ENCODE measurements at regions not wholly inside any gene's neighbourhood (a gene's known extent, or its start where the extent isn't known, plus 50 kb on each side); places are given as distances from the start of the nearest gene placed in this dataset.

DNA sequence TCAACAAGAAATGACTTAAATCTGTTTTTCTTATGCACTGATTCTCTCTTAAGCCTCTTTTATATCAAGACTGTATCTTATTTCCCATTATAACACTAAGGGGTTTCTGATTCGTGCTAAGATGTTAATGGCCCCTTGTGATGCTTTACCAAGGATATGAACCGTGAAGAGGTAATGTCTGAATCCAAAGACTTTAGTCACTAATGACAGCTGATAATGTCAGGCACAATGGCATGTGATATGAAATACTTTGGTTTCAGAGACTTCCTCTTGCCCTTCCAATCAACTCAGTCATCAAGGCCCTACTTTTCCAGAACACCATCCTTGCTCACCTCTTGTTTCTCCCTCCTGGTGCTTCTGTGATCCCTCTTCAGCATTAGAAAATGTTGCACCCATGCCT, 262.8 kb downstream of the KCNE4 start:
- no peak for DNase-seq
- POLR2A ChIA-PET, result no interaction called here
- Histone ChIP-seq H3K4me3 (ENCODE audit: low read length) (no peak overlapping the region), H3K4me1 (ENCODE audit: insufficient read depth, low read length) (no peaks in the 10 kb centered on the region), H3K36me3 (ENCODE audit: insufficient read depth, low read length) (no peaks in the 10 kb centered on the region), H3K9me3 (ENCODE audit: control insufficient read depth in 1 of 2, insufficient read depth in 1 of 2, low read length in 2 of 2) (no peaks in the 10 kb centered on the region), H3K27ac (ENCODE audit: low read depth in 1 of 2, low read length in 2 of 2) (no peak overlapping the region), H3K27me3 (ENCODE audit: control insufficient read depth in 1 of 2, insufficient read depth in 2 of 2, low read length in 2 of 2) (no peaks in the 10 kb centered on the region)
- Mint-ChIP-seq H3K4me3 (no peak overlapping the region), H3K27ac (no peak overlapping the region), H3K36me3 (ENCODE audit: low read depth) (no peaks in the 10 kb centered on the region), H3K27me3 (no peaks in the 10 kb centered on the region), H3K9me3 (no peaks in the 10 kb centered on the region), H3K4me1 (ENCODE audit: low read depth) (no peaks in the 10 kb centered on the region)
- CTCF ChIA-PET, result no interaction called here
- TF ChIP-seq, protein P1, sequence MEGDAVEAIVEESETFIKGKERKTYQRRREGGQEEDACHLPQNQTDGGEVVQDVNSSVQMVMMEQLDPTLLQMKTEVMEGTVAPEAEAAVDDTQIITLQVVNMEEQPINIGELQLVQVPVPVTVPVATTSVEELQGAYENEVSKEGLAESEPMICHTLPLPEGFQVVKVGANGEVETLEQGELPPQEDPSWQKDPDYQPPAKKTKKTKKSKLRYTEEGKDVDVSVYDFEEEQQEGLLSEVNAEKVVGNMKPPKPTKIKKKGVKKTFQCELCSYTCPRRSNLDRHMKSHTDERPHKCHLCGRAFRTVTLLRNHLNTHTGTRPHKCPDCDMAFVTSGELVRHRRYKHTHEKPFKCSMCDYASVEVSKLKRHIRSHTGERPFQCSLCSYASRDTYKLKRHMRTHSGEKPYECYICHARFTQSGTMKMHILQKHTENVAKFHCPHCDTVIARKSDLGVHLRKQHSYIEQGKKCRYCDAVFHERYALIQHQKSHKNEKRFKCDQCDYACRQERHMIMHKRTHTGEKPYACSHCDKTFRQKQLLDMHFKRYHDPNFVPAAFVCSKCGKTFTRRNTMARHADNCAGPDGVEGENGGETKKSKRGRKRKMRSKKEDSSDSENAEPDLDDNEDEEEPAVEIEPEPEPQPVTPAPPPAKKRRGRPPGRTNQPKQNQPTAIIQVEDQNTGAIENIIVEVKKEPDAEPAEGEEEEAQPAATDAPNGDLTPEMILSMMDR (IDR thresholded peaks at IDR 0.05), result no peak
- intact Hi-C loops (cut with DNase I, micrococcal nuclease), result no loop called here
- no peak for ATAC-seq (ENCODE audit: poor library complexity)

GRCh38 chr2:223315813-223316212, 263.8 kb downstream of the KCNE4 start:
- Mint-ChIP-seq H3K9me3 (no peaks in the 10 kb centered on the region), H3K36me3 (ENCODE audit: low read depth) (no peaks in the 10 kb centered on the region), H3K4me1 (ENCODE audit: low read depth) (no peaks in the 10 kb centered on the region), H3K4me3 (no peak overlapping the region), H3K27me3 (no peaks in the 10 kb centered on the region), H3K27ac (no peak overlapping the region)
- Histone ChIP-seq H3K9me3 (ENCODE audit: control insufficient read depth in 1 of 2, insufficient read depth in 1 of 2, low read length in 2 of 2) (no peaks in the 10 kb centered on the region), H3K27me3 (ENCODE audit: control insufficient read depth in 1 of 2, insufficient read depth in 2 of 2, low read length in 2 of 2) (no peaks in the 10 kb centered on the region), H3K36me3 (ENCODE audit: insufficient read depth, low read length) (no peaks in the 10 kb centered on the region), H3K4me3 (ENCODE audit: low read length) (no peak overlapping the region), H3K4me1 (ENCODE audit: insufficient read depth, low read length) (no peaks in the 10 kb centered on the region), H3K27ac (ENCODE audit: low read depth in 1 of 2, low read length in 2 of 2) (no peak overlapping the region)
- TF ChIP-seq, protein P1 (IDR thresholded peaks at IDR 0.05), result no peak
- POLR2A ChIA-PET, result no interaction called here
- CTCF ChIA-PET, result no interaction called here
- ATAC-seq (ENCODE audit: poor library complexity) (no peak), DNase-seq (no peak)
- intact Hi-C loops (cut with DNase I, micrococcal nuclease), result no loop called here

GRCh38 chr2:223316342-223316741, 264.4 kb downstream of the KCNE4 start:
- Mint-ChIP-seq H3K36me3 (ENCODE audit: low read depth) (no peaks in the 10 kb centered on the region), H3K9me3 (no peaks in the 10 kb centered on the region), H3K4me3 (no peak overlapping the region), H3K27ac (no peak overlapping the region), H3K27me3 (no peaks in the 10 kb centered on the region), H3K4me1 (ENCODE audit: low read depth) (no peaks in the 10 kb centered on the region)
- TF ChIP-seq, protein P1 (IDR thresholded peaks at IDR 0.05), result no peak
- no peak overlapping the region for H3K27ac ChIP-seq (ENCODE audit: low read depth in 1 of 2, low read length in 2 of 2)
- intact Hi-C loops (cut with DNase I, micrococcal nuclease), result no loop called here
- H3K27me3 ChIP-seq (ENCODE audit: control insufficient read depth in 1 of 2, insufficient read depth in 2 of 2, low read length in 2 of 2), result no peaks in the 10 kb centered on the region
- no peaks in the 10 kb centered on the region for H3K4me1 ChIP-seq (ENCODE audit: insufficient read depth, low read length)
- H3K36me3 ChIP-seq (ENCODE audit: insufficient read depth, low read length), result no peaks in the 10 kb centered on the region
- ChIA-PET POLR2A (no interaction called here), CTCF (no interaction called here)
- DNase-seq, result no peak
- no peak overlapping the region for H3K4me3 ChIP-seq (ENCODE audit: low read length)
- no peak for ATAC-seq (ENCODE audit: poor library complexity)
- no peaks in the 10 kb centered on the region for H3K9me3 ChIP-seq (ENCODE audit: control insufficient read depth in 1 of 2, insufficient read depth in 1 of 2, low read length in 2 of 2)

Measured in CD4-positive, alpha-beta T cell (primary cell).